IMR-90 (cell line): ENCODE measurements at regions not wholly inside any gene's neighbourhood (a gene's known extent, or its start where the extent isn't known, plus 50 kb on each side); places are given as distances from the start of the nearest gene placed in this dataset.

Experiments used
- ATAC-seq: fragments of 200-7000 bp; cut with Tn5 transposase; 2 replicates; pipeline ENCODE4 v1.9.1; 2020; ENCODE audit warnings: low read depth, mild to moderate bottlenecking, moderate library complexity
- BruUV-seq: library from RNA; stranded (reverse); fragments of 400-500 nt; replicated peaks from 2 replicates; lab custom pipeline; 2021; lab: Mats Ljungman, UMichigan
- CTCF ChIA-PET: fragments of 300-600 bp; formaldehyde crosslinking; extraction: SDS; loops from one replicate; lab custom pipeline; 2021; ENCODE audit warnings: antibody characterized with exemption; lab: Yijun Ruan, JAX
- POLR2A ChIA-PET: fragments of 300-600 bp; sonication (Branson Sonifier 250); formaldehyde crosslinking; loops from one replicate; lab custom pipeline; 2022; ENCODE audit warnings: antibody characterized with exemption; ENCODE audit not compliant: unreplicated experiment; lab: Charles Lee
- DNase-seq: peaks from one replicate; pipeline ENCODE4 v3.0.0; 2013
- H2AFZ ChIP-seq: replicated peaks from 2 replicates; pipeline ENCODE3; 2013; ENCODE audit warnings: low read length, mild to moderate bottlenecking; ENCODE audit not compliant: poor library complexity
- H2AK5ac ChIP-seq: 2 replicates; pipeline ENCODE4 v1.6.1; 2013; ENCODE audit warnings: low read depth, low read length, inconsistent platforms
- H2AK9ac ChIP-seq: replicated peaks from 2 replicates; pipeline ENCODE3; 2013; ENCODE audit warnings: mild to moderate bottlenecking, low read depth, low read length, moderate library complexity; ENCODE audit not compliant: poor library complexity
- H2BK120ac ChIP-seq: 2 replicates; pipeline ENCODE4 v1.6.1; 2013; ENCODE audit warnings: low read depth, low read length, inconsistent platforms
- H2BK15ac ChIP-seq: 3 replicates; pipeline ENCODE4 v1.6.1; 2013; ENCODE audit warnings: low read depth, low read length, inconsistent platforms
- H2BK20ac ChIP-seq: 2 replicates; pipeline ENCODE4 v1.6.1; 2013; ENCODE audit warnings: low read depth, mild to moderate bottlenecking, inconsistent platforms, low read length, moderate library complexity
- H2BK5ac ChIP-seq: 2 replicates; pipeline ENCODE4 v1.6.1; 2013; ENCODE audit warnings: mild to moderate bottlenecking, low read depth, low read length, inconsistent platforms; ENCODE audit not compliant: poor library complexity, severe bottlenecking
- H3K14ac ChIP-seq: replicated peaks from 2 replicates; pipeline ENCODE4 v1.6.1; 2013; ENCODE audit warnings: low read depth, low read length, inconsistent platforms
- H3K18ac ChIP-seq: 2 replicates; pipeline ENCODE4 v1.6.1; 2013; ENCODE audit warnings: low read depth, low read length, control low read depth
- H3K23ac ChIP-seq: 2 replicates; pipeline ENCODE4 v1.6.1; 2013; ENCODE audit warnings: low read depth, low read length, inconsistent platforms
- H3K27ac ChIP-seq: 2 replicates; pipeline ENCODE4 v1.5.1; 2013; ENCODE audit warnings: mild to moderate bottlenecking, control low read depth, low read length; ENCODE audit not compliant: insufficient read depth
- H3K27me3 ChIP-seq: 2 replicates; pipeline ENCODE4 v1.6.1; 2013; ENCODE audit warnings: low read length; ENCODE audit not compliant: control insufficient read depth, insufficient read depth
- H3K36me3 ChIP-seq: 2 replicates; pipeline ENCODE4 v1.6.1; 2013; ENCODE audit warnings: low read length, mixed read lengths; ENCODE audit not compliant: control insufficient read depth, insufficient read depth
- H3K4ac ChIP-seq: 2 replicates; pipeline ENCODE4 v1.6.1; 2013; ENCODE audit warnings: low read depth, low read length, inconsistent platforms
- H3K4me1 ChIP-seq: 2 replicates; pipeline ENCODE4 v1.6.1; 2013; ENCODE audit warnings: low read length, mixed read lengths; ENCODE audit not compliant: control insufficient read depth, insufficient read depth
- H3K4me2 ChIP-seq: 2 replicates; pipeline ENCODE4 v1.6.1; 2013; ENCODE audit warnings: low read depth, mild to moderate bottlenecking, control low read depth, low read length, moderate library complexity
- H3K4me3 ChIP-seq: 2 replicates; pipeline ENCODE4 v1.5.1; 2013; ENCODE audit warnings: low read depth, mild to moderate bottlenecking, control low read depth, low read length, moderate library complexity; ENCODE audit not compliant: insufficient read depth
- H3K56ac ChIP-seq: 2 replicates; pipeline ENCODE4 v1.6.1; 2013; ENCODE audit warnings: low read length, inconsistent platforms; ENCODE audit not compliant: insufficient read depth; ENCODE audit errors: extremely low read depth
- H3K79me1 ChIP-seq, 2 experiments: 2 replicates each; pipeline ENCODE4 v1.6.1; 2013; ENCODE audit warnings: low read length in 2 of 2, inconsistent platforms in 1 of 2, low read depth in 1 of 2
- H3K9ac ChIP-seq: 2 replicates; pipeline ENCODE4 v1.6.1; 2013; ENCODE audit warnings: low read depth, low read length, control low read depth
- H3K9me1 ChIP-seq: 2 replicates; pipeline ENCODE4 v1.6.1; 2013; ENCODE audit warnings: low read length, inconsistent platforms; ENCODE audit not compliant: insufficient read depth
- H3K9me3 ChIP-seq: 2 replicates; pipeline ENCODE4 v1.6.1; 2013; ENCODE audit warnings: low read length; ENCODE audit not compliant: control insufficient read depth, insufficient read depth
- H4K20me1 ChIP-seq: 2 replicates; pipeline ENCODE4 v1.6.1; 2013; ENCODE audit warnings: low read length, inconsistent platforms; ENCODE audit not compliant: insufficient read depth
- H4K5ac ChIP-seq: 2 replicates; pipeline ENCODE4 v1.6.1; 2013; ENCODE audit warnings: mild to moderate bottlenecking, low read depth, low read length, control low read depth
- H4K8ac ChIP-seq, 2 experiments: 2 replicates each; pipeline ENCODE4 v1.6.1; 2013; ENCODE audit warnings: low read depth in 2 of 2, low read length in 2 of 2, control low read depth in 1 of 2, inconsistent platforms in 1 of 2
- H4K91ac ChIP-seq: 2 replicates; pipeline ENCODE4 v1.6.1; 2013; ENCODE audit warnings: low read depth, low read length, inconsistent platforms; ENCODE audit not compliant: insufficient read depth
- FOS ChIP-seq: fragments of 150-350 bp; IDR thresholded peaks from 2 replicates; pipeline ENCODE4 v1.6.1; 2016; ENCODE audit warnings: low read depth, low read length
- MAFK ChIP-seq: IDR thresholded peaks from 2 replicates; pipeline ENCODE4 v1.6.1; 2012; ENCODE audit warnings: low read depth, low read length, improper control_type of control experiment
- RAD21 ChIP-seq: IDR thresholded peaks from 2 replicates; pipeline ENCODE4 v1.6.1; 2012; ENCODE audit warnings: low read length, improper control_type of control experiment
- WGBS, 2 experiments: methylation state at CpG; one replicate each; pipeline versions ENCODE4 v1.1.5 to v1.1.7; 2013; ENCODE audit warnings: missing lambda C conversion rate in 2 of 2; ENCODE audit not compliant: insufficient read length in 1 of 2; ENCODE audit errors: extremely low coverage in 2 of 2; 5-methylcytosine and 5-hydroxymethylcytosine counted together
- dilution Hi-C: fragments of 300-500 bp; cut with HindIII; formaldehyde crosslinking; loops from one replicate; pipeline ENCODE4 v1.14.3; 2018; ENCODE audit warnings: low sequenced_read_pairs; ENCODE audit not compliant: unreplicated experiment
- in situ Hi-C: fragments of 300-500 bp; cut with MboI; formaldehyde crosslinking; loops from 3 replicates; pipeline ENCODE4 v1.14.3; 2019; ENCODE audit warnings: low sequenced_read_pairs, inconsistent platforms, mixed read lengths
- intact Hi-C: fragments of 100-400 bp; cut with micrococcal nuclease; formaldehyde crosslinking; loops from 2 replicates; pipeline ENCODE4 v1.10.0; 2022
- TF ChIP-seq, protein P1 (sequence below): fragments of 150-350 bp; IDR thresholded peaks from 2 replicates; pipeline ENCODE4 v1.6.1; 2016; ENCODE audit warnings: low read depth, mild to moderate bottlenecking, low read length, moderate library complexity, borderline replicate concordance

DNA sequence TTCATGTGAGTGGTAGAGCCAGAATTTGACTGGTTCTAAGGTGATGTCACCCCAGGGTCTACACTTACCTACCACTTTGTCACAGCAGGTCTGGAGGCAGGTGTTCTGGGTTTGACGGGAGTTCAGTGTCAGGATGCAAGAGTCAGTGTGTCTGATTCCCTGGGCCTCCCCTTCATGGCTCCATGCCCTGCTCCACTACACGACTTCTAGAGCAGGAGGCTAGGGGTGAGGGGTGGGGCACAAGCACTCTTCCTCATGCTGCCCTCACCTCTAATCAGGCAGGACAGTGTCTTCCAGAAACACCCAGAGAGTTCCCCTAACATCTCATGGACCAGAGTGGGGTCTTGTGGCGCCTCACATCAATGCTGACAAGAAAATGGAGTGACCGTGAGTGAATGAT lies 118.2 kb downstream of the CDC5L start:
- no peaks in the 10 kb centered on the region for H4K20me1 ChIP-seq
- dilution Hi-C loops = no loop called here

More for the DNA sequence above, 118.2 kb downstream of the CDC5L start:
- Histone ChIP-seq H3K18ac (no peak overlapping the region), H2AFZ (no peak overlapping the region), H3K9ac (no peak overlapping the region), H3K4me2 (no peak overlapping the region), H4K5ac (no peak overlapping the region), H3K27me3 (peaks cover 70% of the 10 kb centered on the region), H3K4me1 (peaks cover 10% of the 10 kb centered on the region), H3K36me3 (no peaks in the 10 kb centered on the region), H3K56ac (no peak overlapping the region), H3K4me3 (no peak overlapping the region), H2BK120ac (no peak overlapping the region), H3K27ac (no peak overlapping the region), H3K79me1 (no peaks in the 10 kb centered on the region), H3K14ac (no peak overlapping the region), H2BK15ac (no peak overlapping the region), H4K8ac (no peak overlapping the region), H3K23ac (no peak overlapping the region), H3K9me1 (no peaks in the 10 kb centered on the region), H2BK20ac (no peak overlapping the region), H2BK5ac (no peak overlapping the region), H3K9me3 (peaks cover 11% of the 10 kb centered on the region), H4K91ac (no peak overlapping the region), H2AK9ac (no peak overlapping the region), H2AK5ac (no peak overlapping the region), H3K4ac (no peak overlapping the region)
- POLR2A ChIA-PET = no interaction called here
- no TSS peak for BruUV-seq
- TF ChIP-seq RAD21 (no peak), MAFK (no peak), FOS (no peak)
- TF ChIP-seq, protein P1, sequence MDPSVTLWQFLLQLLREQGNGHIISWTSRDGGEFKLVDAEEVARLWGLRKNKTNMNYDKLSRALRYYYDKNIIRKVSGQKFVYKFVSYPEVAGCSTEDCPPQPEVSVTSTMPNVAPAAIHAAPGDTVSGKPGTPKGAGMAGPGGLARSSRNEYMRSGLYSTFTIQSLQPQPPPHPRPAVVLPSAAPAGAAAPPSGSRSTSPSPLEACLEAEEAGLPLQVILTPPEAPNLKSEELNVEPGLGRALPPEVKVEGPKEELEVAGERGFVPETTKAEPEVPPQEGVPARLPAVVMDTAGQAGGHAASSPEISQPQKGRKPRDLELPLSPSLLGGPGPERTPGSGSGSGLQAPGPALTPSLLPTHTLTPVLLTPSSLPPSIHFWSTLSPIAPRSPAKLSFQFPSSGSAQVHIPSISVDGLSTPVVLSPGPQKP = no peak
- intact Hi-C loops (no loop called here), in situ Hi-C loops (no loop called here)
- no peak for DNase-seq
- CTCF ChIA-PET = no interaction called here
- no CpG with 5 or more reads among the region's 4 CpGs for WGBS, 2 experiments
- ATAC-seq = no peak
